Fibroblast of the aortic adventitia (primary cell): ENCODE measurements at regions not wholly inside any gene's neighbourhood (a gene's known extent, or its start where the extent isn't known, plus 50 kb on each side); places are given as distances from the start of the nearest gene placed in this dataset. TPM values are rescaled to one million over a fixed set of nuclear protein-coding genes. Genes with fewer than 3 reads are reported as not detected.

Experiments used
- small RNA-seq: library from RNA; depleted of rRNA; stranded (forward); fragments of <200 nt; gene quantifications from one replicate; pipeline ENCODE3, GENCODE V24; 2012

Small RNA genes lying in the stretch of these regions (small RNA-seq; reads per million reads assigned to genes)
- not detected for gene RN7SKP31
- gene RNU6-985P: not detected
